ENCODE measurements at regions not wholly inside any gene's neighbourhood (a gene's known extent, or its start where the extent isn't known, plus 50 kb on each side); places are given as distances from the start of the nearest gene placed in this dataset.
A peak's percentile ranks its signal among the peaks of the same experiment; 100 is the strongest.
"Not testable (repeated sequence)": the region's sequence is repeated elsewhere in the genome, so short reads cannot be mapped to it uniquely, and the experiment has no call there.

DNA sequence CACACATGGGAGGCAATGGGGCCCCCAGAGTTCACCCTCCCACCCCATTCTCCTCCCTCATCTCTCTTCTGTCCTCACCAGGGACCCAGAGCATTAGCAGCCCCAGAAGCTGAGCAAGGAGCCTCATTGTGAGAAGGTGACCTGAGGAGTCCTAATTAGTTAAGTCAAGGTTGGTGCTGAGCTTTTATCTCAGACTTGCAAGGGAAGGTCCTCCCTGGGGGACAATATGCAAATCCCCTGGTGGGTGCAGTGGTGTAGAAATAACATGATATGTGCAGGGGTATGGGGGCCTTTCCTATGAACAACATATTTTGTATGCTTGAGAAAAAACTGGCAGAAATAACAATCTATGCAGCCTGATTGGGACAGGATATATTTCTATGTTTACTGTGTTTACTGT is 485.5 kb downstream of the RPIA start:
- H3K27me3 ChIP-seq (ENCODE audit: insufficient read depth, insufficient read length); DNase-seq (ENCODE audit: low read depth, low spot score); H3K4me3 ChIP-seq (ENCODE audit: insufficient read length, low read depth); H3K36me3 ChIP-seq (ENCODE audit: insufficient read depth, insufficient read length, low read length); H3K9ac ChIP-seq (ENCODE audit: insufficient read length, low read depth); H3K4me1 ChIP-seq (ENCODE audit: insufficient read depth, insufficient read length); H3K9me3 ChIP-seq (ENCODE audit: insufficient read depth, low read length): not testable (repeated sequence)

DNA sequence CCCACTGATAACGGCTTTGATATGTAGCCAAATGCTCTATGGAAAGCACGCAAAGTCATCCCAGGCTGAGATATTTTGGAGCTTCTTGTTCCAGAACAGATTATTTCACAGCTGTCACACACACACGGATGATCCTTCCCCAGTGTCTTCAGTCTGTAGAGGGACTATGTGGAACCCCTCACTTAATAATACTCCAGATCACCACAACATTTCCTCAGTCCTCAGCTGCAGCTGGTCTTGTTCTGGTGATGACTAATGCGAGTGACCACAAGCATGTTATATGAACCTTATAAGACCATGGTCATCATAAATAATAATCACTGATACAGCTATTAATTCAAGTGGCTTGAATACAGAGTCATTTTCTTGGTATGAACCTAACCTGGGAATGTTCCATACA is 490.7 kb downstream of the RPIA start:
- not testable (repeated sequence) for H3K4me1 ChIP-seq (ENCODE audit: insufficient read depth, insufficient read length); H3K9ac ChIP-seq (ENCODE audit: insufficient read length, low read depth)

DNA sequence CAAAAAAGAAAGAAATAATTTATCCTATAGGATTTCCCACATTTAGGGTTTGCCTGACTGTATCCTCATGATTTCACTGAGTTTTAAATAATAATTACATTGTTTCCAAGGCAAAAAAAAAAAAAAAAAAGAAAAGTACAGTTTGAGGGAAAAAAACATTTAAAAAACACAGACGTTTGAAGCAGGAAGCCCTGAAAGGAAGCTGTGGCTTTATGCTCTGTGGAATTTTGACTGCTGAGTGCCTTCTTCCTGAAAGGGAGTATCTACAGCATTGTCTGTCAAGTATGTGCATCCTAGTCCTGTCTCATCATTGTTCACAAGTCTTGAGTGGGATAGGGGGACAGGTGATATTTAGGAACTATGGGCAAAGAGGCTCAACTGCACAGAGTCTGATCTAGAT is 493.3 kb downstream of the RPIA start:
- not testable (repeated sequence) for H3K4me3 ChIP-seq (ENCODE audit: insufficient read length, low read depth); DNase-seq (ENCODE audit: low read depth, low spot score); H3K4me1 ChIP-seq (ENCODE audit: insufficient read depth, insufficient read length); H3K9me3 ChIP-seq (ENCODE audit: insufficient read depth, low read length); H3K9ac ChIP-seq (ENCODE audit: insufficient read length, low read depth); H3K36me3 ChIP-seq (ENCODE audit: insufficient read depth, insufficient read length, low read length); H3K27me3 ChIP-seq (ENCODE audit: insufficient read depth, insufficient read length)

More for the DNA sequence above, 490.7 kb downstream of the RPIA start:
- H3K27me3 ChIP-seq (ENCODE audit: insufficient read depth, insufficient read length); DNase-seq (ENCODE audit: low read depth, low spot score); H3K9me3 ChIP-seq (ENCODE audit: insufficient read depth, low read length); H3K36me3 ChIP-seq (ENCODE audit: insufficient read depth, insufficient read length, low read length); H3K4me3 ChIP-seq (ENCODE audit: insufficient read length, low read depth): not testable (repeated sequence)

DNA sequence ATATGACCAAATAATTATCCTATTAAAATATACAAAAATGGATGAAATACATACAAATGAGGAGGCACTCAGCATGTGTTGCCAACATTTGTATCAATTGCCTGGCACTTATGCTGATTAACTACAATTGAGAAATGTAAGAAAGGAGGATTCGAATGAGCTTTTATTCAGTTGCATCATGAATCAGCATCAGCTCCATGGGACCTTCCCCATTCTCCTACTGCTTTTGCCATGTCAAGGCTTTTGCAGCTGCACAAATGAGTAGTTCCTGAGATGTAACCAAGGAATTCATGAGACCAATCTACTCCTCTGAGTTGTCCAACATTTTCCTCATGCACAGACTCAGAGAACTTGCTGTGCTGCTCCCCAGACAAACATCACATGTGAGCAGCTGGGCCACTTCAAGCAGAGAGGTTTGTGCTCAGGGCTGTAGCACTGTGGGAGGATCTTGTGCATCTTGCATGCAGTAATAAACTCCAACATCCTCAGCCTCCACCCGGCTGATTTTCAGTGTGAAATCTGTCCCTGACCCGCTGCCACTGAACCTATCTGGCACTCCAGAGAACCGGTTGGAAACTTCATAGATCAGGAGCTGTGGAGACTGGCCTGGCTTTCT is 504.3 kb downstream of the RPIA start:
- DNase-seq (ENCODE audit: low read depth, low spot score); H3K4me3 ChIP-seq (ENCODE audit: insufficient read length, low read depth); H3K9me3 ChIP-seq (ENCODE audit: insufficient read depth, low read length): not testable (repeated sequence)

DNA sequence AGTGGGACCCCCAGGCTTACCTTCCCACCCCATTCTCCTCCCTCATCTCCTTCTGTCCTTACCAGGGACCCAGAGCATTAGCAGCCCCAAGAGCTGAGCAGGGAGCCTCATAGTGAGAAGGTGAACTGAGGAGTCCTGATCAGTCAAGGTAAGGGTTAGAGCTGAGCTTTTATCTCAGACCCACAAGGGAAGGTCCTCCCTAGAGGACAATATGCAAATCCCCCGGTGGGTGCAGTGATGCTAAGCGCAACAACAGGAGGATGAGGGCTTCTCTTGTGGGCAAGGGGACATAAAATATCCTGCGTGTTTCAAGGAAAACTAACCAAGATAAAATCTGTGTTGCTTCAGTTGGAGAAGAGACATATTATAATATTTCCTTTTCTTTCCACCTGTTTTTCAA is 505.2 kb downstream of the RPIA start:
- H3K9ac ChIP-seq (ENCODE audit: insufficient read length, low read depth); H3K36me3 ChIP-seq (ENCODE audit: insufficient read depth, insufficient read length, low read length); DNase-seq (ENCODE audit: low read depth, low spot score); H3K4me3 ChIP-seq (ENCODE audit: insufficient read length, low read depth); H3K9me3 ChIP-seq (ENCODE audit: insufficient read depth, low read length); H3K27me3 ChIP-seq (ENCODE audit: insufficient read depth, insufficient read length); H3K4me1 ChIP-seq (ENCODE audit: insufficient read depth, insufficient read length): not testable (repeated sequence)

More for the DNA sequence above, 504.3 kb downstream of the RPIA start:
- not testable (repeated sequence) for H3K4me1 ChIP-seq (ENCODE audit: insufficient read depth, insufficient read length); H3K9ac ChIP-seq (ENCODE audit: insufficient read length, low read depth); H3K36me3 ChIP-seq (ENCODE audit: insufficient read depth, insufficient read length, low read length); H3K27me3 ChIP-seq (ENCODE audit: insufficient read depth, insufficient read length)

DNA sequence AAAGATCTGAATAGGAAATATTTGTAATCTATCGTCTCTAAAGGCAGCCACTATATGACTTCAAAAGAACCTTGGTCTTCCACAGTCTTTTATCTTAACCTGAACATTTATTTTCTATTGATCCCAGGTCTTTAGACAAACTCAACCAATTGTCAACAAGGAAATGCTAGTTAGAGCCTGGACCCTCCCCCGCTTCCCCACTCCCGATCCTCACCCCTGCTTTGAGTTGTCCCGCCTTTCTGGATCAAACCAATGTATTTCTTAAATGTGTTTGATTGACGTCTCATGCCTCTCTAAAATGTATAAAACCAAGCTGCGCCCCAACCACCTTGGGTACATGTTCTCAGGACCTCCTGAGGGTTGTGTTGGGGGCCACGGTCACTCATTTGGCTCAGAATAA is 506.6 kb downstream of the RPIA start:
- H3K4me1 ChIP-seq (ENCODE audit: insufficient read depth, insufficient read length); H3K4me3 ChIP-seq (ENCODE audit: insufficient read length, low read depth); H3K27me3 ChIP-seq (ENCODE audit: insufficient read depth, insufficient read length); H3K36me3 ChIP-seq (ENCODE audit: insufficient read depth, insufficient read length, low read length); H3K9ac ChIP-seq (ENCODE audit: insufficient read length, low read depth); H3K9me3 ChIP-seq (ENCODE audit: insufficient read depth, low read length): not testable (repeated sequence)
- DNase-seq (ENCODE audit: low read depth, low spot score), result peak; percentile 11

DNA sequence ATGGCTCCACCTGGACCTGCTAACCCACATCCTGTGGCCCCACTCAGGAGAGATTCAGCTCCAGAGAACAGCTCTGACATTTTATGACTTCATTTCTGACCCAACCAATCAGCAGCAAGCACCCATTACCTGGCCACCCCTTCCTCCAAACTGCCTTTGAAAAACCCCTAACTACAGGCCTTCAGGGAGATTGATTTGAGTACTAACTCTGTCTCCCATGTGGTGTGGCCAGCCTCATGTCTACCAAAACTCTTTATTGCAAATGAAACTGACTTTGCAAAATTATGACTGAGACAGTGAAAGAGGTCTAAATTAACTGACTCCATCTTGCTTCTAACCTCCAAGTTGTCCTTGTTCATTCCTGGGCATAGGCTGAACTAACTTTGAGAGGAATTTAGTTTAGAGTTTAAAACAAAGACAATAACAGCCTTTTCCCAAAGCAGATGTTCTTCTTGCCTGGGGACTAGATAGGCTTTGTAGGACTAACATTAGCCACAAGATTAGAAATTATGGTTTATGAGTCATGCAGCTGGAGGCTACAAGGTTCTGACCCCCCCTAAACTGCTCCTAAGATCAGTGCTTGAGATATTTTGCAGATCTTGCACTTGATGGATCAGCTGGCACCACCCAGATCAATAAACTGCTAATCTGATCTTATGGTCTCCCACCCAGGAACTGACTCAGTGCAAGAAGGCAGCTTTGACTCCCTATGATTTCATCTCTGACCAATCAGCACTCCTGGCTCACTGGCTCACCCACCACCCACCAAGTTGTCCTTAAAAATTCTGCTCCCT is 508.2 kb downstream of the RPIA start:
- DNase-seq (ENCODE audit: low read depth, low spot score); H3K9me3 ChIP-seq (ENCODE audit: insufficient read depth, low read length); H3K9ac ChIP-seq (ENCODE audit: insufficient read length, low read depth); H3K4me1 ChIP-seq (ENCODE audit: insufficient read depth, insufficient read length); H3K4me3 ChIP-seq (ENCODE audit: insufficient read length, low read depth); H3K27me3 ChIP-seq (ENCODE audit: insufficient read depth, insufficient read length); H3K36me3 ChIP-seq (ENCODE audit: insufficient read depth, insufficient read length, low read length): not testable (repeated sequence)

DNA sequence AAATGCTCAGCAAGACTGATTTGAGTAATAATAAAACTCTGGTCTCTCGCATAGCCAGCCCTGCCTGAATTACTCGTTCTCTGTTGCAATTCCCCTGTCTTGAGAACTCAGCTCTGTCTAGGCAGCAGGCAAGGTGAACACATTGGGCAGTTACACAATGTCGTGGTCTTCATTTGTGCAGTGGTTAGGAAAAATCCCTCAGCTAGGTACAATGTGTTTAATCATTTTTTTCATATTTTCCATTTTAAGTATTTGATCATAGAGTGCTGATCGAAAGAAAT is 508.7 kb downstream of the RPIA start:
- not testable (repeated sequence) for H3K27me3 ChIP-seq (ENCODE audit: insufficient read depth, insufficient read length); H3K9ac ChIP-seq (ENCODE audit: insufficient read length, low read depth); DNase-seq (ENCODE audit: low read depth, low spot score); H3K9me3 ChIP-seq (ENCODE audit: insufficient read depth, low read length); H3K4me3 ChIP-seq (ENCODE audit: insufficient read length, low read depth); H3K36me3 ChIP-seq (ENCODE audit: insufficient read depth, insufficient read length, low read length); H3K4me1 ChIP-seq (ENCODE audit: insufficient read depth, insufficient read length)

DNA sequence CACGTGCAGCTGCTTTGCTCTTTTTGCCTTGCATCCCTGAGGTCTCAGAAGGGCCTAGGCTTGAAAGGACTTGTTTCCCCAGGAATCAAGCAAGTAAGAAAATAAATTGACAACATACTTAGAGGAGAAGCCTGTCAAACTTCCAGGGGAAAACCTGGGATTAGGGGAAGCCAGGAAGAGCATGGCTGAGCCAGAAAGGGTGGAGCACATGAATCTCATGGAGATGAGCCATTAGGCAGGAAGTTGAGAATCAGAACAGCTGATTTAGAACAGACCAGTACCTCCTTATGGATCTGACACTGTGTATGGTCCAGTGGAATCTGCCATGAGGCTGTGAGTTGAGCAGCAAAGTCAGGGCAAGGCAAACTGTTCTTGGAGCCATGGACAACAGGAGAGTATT is 511.0 kb downstream of the RPIA start:
- not testable (repeated sequence) for H3K9ac ChIP-seq (ENCODE audit: insufficient read length, low read depth); H3K36me3 ChIP-seq (ENCODE audit: insufficient read depth, insufficient read length, low read length); DNase-seq (ENCODE audit: low read depth, low spot score); H3K4me1 ChIP-seq (ENCODE audit: insufficient read depth, insufficient read length); H3K4me3 ChIP-seq (ENCODE audit: insufficient read length, low read depth); H3K9me3 ChIP-seq (ENCODE audit: insufficient read depth, low read length); H3K27me3 ChIP-seq (ENCODE audit: insufficient read depth, insufficient read length)

DNA sequence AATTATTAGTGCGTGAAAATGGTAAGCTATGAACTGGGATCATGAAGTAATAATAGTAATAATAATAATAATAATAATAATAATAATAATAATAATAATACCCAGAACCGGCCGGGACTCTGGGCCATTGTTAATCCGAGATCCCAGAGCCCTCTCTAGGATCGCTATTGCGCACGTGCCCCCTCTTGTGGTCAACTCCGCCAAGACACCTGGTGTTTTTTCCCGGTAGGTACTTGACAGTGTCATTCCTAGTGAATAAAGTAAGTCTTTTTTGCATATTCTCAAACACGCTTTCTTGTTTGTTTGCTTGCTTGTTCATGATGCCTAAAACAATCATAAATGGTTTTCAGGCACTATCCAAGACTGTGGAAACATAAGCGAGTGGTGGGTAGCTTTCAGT is 513.7 kb downstream of the RPIA start:
- not testable (repeated sequence) for H3K4me1 ChIP-seq (ENCODE audit: insufficient read depth, insufficient read length); H3K36me3 ChIP-seq (ENCODE audit: insufficient read depth, insufficient read length, low read length); H3K4me3 ChIP-seq (ENCODE audit: insufficient read length, low read depth); H3K9me3 ChIP-seq (ENCODE audit: insufficient read depth, low read length); H3K27me3 ChIP-seq (ENCODE audit: insufficient read depth, insufficient read length); H3K9ac ChIP-seq (ENCODE audit: insufficient read length, low read depth)
- DNase-seq (ENCODE audit: low read depth, low spot score), result peak; percentile 13

DNA sequence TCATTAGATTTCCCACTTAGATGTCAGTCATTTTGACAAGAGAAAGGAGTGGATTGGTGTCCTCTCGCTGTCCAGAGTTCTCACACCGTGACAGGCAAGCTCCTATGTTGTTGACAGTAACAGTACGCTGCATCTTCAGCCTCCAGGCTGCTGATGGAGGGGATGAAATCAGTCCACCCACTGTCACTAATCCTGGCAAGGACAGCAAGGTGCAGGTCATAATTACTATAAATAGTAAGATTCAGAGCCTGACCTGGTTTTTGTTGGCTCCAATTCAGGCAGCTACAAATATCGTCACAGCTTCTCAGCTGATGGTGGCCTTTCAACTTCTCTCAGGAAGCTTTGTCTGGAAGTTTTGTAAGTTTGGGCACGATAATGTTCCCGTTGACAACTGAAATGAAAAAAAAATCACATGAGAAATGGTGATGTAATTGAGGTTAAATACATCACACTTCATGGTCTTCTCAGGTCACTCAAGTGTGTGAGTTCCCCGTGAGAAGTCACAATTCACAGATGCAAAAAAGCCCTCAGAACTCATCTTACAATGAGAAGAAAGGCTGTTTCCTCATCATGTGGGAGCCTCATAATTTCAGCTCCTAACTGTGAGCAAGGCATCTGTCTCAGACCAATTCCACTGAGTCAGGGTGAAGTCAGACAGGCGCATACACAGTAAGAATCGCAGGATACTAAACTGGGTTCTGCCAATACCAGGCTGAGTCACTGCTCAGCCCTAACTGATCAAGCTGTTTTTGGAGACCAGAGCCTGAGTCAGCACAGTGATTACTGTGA is 516.9 kb downstream of the RPIA start:
- not testable (repeated sequence) for H3K4me1 ChIP-seq (ENCODE audit: insufficient read depth, insufficient read length); H3K27me3 ChIP-seq (ENCODE audit: insufficient read depth, insufficient read length); DNase-seq (ENCODE audit: low read depth, low spot score); H3K36me3 ChIP-seq (ENCODE audit: insufficient read depth, insufficient read length, low read length); H3K9me3 ChIP-seq (ENCODE audit: insufficient read depth, low read length); H3K4me3 ChIP-seq (ENCODE audit: insufficient read length, low read depth); H3K9ac ChIP-seq (ENCODE audit: insufficient read length, low read depth)

DNA sequence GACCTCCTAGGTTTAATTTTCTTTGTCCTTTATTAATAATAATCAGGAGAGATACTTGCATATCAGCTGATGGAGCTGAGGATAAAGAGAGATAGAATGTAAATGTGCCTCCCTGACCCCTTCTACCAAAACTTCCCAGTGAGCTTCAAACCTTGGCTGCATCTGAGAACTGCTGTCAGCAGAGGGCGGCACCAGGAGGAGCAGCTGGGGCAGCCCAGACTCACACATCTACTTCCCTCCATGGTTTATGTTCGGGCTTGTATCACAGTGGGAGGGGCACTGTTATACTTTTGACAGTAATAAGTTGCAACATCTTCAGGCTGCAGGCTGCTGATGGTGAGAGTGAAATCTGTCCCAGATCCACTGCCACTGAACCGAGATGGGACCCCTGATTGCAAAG is 521.7 kb downstream of the RPIA start:
- not testable (repeated sequence) for H3K36me3 ChIP-seq (ENCODE audit: insufficient read depth, insufficient read length, low read length); H3K4me3 ChIP-seq (ENCODE audit: insufficient read length, low read depth); H3K9me3 ChIP-seq (ENCODE audit: insufficient read depth, low read length); H3K4me1 ChIP-seq (ENCODE audit: insufficient read depth, insufficient read length); H3K9ac ChIP-seq (ENCODE audit: insufficient read length, low read depth); DNase-seq (ENCODE audit: low read depth, low spot score); H3K27me3 ChIP-seq (ENCODE audit: insufficient read depth, insufficient read length)

Data from NT2/D1 (cell line).